Mesendoderm (in vitro differentiated cells): ENCODE measurements at regions not wholly inside any gene's neighbourhood (a gene's known extent, or its start where the extent isn't known, plus 50 kb on each side); places are given as distances from the start of the nearest gene placed in this dataset.

ENCODE experiments used
- DNase-seq: peaks from one replicate; pipeline ENCODE4 v3.0.0; 2013
- H2AK5ac ChIP-seq: 2 replicates; pipeline ENCODE4 v1.6.1; 2013; ENCODE audit warnings: low read length, inconsistent platforms
- H2BK120ac ChIP-seq: 2 replicates; pipeline ENCODE4 v1.6.1; 2013; ENCODE audit warnings: low read depth, mild to moderate bottlenecking, low read length, moderate library complexity, mixed read lengths
- H2BK15ac ChIP-seq: replicated peaks from 2 replicates; pipeline ENCODE4 v1.6.1; 2013; ENCODE audit warnings: low read depth, mild to moderate bottlenecking, moderate library complexity
- H2BK5ac ChIP-seq: 2 replicates; pipeline ENCODE4 v1.6.1; 2013; ENCODE audit warnings: low read length, inconsistent platforms
- H3K18ac ChIP-seq: 2 replicates; pipeline ENCODE4 v1.6.1; 2013; ENCODE audit warnings: mild to moderate bottlenecking, low read length, mixed read lengths
- H3K23ac ChIP-seq: one replicate; pipeline ENCODE4 v1.6.1; 2013; ENCODE audit warnings: low read length
- H3K27ac ChIP-seq: 2 replicates; pipeline ENCODE4 v1.5.1; 2013; ENCODE audit warnings: low read depth, mild to moderate bottlenecking, inconsistent platforms, low read length, moderate library complexity
- H3K27me3 ChIP-seq: 2 replicates; pipeline ENCODE4 v1.6.1; 2013; ENCODE audit warnings: low read length, control low read depth, mild to moderate bottlenecking, inconsistent platforms; ENCODE audit not compliant: insufficient read depth, poor library complexity
- H3K36me3 ChIP-seq: 2 replicates; pipeline ENCODE4 v1.6.1; 2013; ENCODE audit warnings: low read length, inconsistent platforms; ENCODE audit not compliant: control insufficient read depth, insufficient read depth
- H3K4ac ChIP-seq: one replicate; pipeline ENCODE4 v1.6.1; 2013; ENCODE audit warnings: low read depth, mild to moderate bottlenecking, low read length, moderate library complexity
- H3K4me1 ChIP-seq: 2 replicates; pipeline ENCODE4 v1.6.1; 2013; ENCODE audit warnings: low read depth, low read length, inconsistent platforms; ENCODE audit not compliant: control insufficient read depth
- H3K4me2 ChIP-seq: 2 replicates; pipeline ENCODE4 v1.6.1; 2013; ENCODE audit warnings: low read length
- H3K4me3 ChIP-seq: 2 replicates; pipeline ENCODE4 v1.5.1; 2013; ENCODE audit warnings: mild to moderate bottlenecking, low read length
- H3K56ac ChIP-seq: one replicate; pipeline ENCODE4 v1.6.1; 2013; ENCODE audit warnings: low read length
- H3K79me1 ChIP-seq: 2 replicates; pipeline ENCODE4 v1.6.1; 2013; ENCODE audit warnings: low read length, inconsistent platforms
- H3K79me2 ChIP-seq: 2 replicates; pipeline ENCODE4 v1.6.1; 2013; ENCODE audit warnings: mild to moderate bottlenecking, low read length; ENCODE audit not compliant: control insufficient read depth, insufficient read depth
- H3K9ac ChIP-seq: 2 replicates; pipeline ENCODE4 v1.6.1; 2013; ENCODE audit warnings: low read length, inconsistent platforms
- H4K5ac ChIP-seq: one replicate; pipeline ENCODE4 v1.6.1; 2013; ENCODE audit warnings: low read length
- H4K8ac ChIP-seq: one replicate; pipeline ENCODE4 v1.6.1; 2013; ENCODE audit warnings: low read depth, mild to moderate bottlenecking, control low read depth, low read length, moderate library complexity
- WGBS: extraction: QIAGEN DNeasy Blood & Tissue Kit; methylation state at CpG from one replicate; pipeline ENCODE4 v1.1.7; 2013; ENCODE audit warnings: low lambda C conversion rate, missing lambda C conversion rate; ENCODE audit not compliant: insufficient coverage; ENCODE audit errors: extremely low coverage; 5-methylcytosine and 5-hydroxymethylcytosine counted together

DNA sequence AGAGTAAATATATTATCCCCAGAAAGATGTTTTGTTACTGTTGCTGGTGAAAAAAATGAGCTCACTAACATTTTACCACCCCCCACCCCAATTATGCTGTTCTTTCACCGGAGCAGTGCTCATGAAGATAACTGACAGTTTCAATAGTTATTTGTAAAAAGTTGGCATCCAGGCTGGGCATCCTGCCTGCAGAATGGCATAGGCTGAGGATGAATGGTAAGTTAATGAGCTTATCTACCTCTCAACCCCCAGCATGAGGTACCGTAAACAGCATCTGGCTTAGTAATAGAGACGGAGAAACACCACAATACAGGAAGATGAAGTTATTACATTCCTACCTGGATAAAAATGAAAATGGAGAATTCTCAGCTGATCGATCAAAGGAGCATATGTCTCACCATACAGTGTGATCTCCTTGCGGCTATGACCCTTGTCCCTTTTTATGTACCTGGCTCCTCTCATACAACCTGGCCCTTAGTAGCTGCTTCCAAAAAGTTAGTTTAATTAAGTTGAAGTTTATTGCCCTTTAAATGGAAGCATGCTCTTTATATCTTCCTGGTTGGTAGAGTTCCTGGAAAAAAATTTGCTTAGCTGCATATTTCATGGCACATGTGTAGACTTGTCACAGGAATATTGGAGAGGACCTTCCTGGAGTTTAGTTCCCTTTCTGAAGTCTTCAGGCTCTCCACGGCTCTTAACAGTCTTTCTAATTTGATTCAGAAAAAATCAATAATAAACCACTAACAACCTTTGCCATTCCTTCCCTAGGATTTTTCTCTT, 61.2 kb upstream of the MPHOSPH6 start:
- no peak overlapping the region for H3K27ac ChIP-seq
- no peak overlapping the region for H3K4me3 ChIP-seq
- no peaks in the 10 kb centered on the region for H3K79me1 ChIP-seq
- no peak overlapping the region for H4K5ac ChIP-seq
- H2BK15ac ChIP-seq = no peak overlapping the region
- H3K56ac ChIP-seq = no peak overlapping the region
- no peak overlapping the region for H4K8ac ChIP-seq
- H3K4me2 ChIP-seq = no peak overlapping the region
- H3K4me1 ChIP-seq = no peaks in the 10 kb centered on the region
- no peak overlapping the region for H2BK120ac ChIP-seq
- H3K4ac ChIP-seq = no peak overlapping the region
- H3K23ac ChIP-seq = no peak overlapping the region
- no CpG with 5 or more reads among the region's 6 CpGs for WGBS
- H3K27me3 ChIP-seq = no peaks in the 10 kb centered on the region
- H2BK5ac ChIP-seq = no peak overlapping the region
- DNase-seq = no peak
- H3K79me2 ChIP-seq = no peaks in the 10 kb centered on the region
- H3K9ac ChIP-seq = no peak overlapping the region
- no peak overlapping the region for H3K18ac ChIP-seq
- H3K36me3 ChIP-seq = no peaks in the 10 kb centered on the region
- H2AK5ac ChIP-seq = no peak overlapping the region

DNA sequence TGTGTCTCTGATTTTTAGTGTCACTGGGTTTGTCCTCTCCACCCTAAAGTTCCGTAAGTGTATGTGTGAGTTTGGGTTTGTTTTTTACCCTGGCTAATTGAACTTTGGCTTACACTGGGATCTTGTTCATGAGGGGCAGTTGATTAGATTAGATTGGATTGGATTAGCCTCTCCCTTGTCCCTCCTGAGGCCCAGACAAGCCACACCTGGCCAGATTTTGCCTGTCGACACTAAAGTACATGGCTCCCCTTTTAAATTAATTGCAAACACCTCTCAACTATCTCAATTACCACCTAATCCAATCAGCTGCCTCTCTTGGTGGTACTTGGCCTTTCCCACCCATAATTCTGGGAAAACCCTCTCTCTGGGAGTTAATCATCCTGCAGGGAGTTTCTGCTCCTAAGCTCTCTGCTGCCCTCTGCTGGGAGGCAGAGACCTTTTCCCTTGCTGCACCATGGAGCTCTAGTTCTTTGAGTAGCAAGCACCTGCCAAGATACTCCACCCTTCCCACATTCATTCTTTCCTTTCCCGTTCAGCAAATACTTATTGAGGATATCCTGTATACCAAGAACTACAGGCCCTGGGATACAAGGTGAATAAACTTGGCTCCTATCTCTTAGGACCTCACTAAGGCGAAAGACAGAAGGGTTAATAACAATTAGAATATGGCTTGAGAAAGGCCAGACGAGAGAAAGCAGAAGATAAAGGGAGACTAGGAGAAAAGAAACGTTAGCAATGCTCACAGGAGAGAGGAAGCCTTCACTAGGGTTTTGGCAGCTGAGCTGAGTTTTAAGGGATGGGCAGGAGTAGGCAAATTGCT, 60.0 kb upstream of the MPHOSPH6 start:
- H3K36me3 ChIP-seq = no peaks in the 10 kb centered on the region
- H2BK15ac ChIP-seq = no peak overlapping the region
- H4K8ac ChIP-seq = no peak overlapping the region
- H3K79me1 ChIP-seq = no peaks in the 10 kb centered on the region
- no peak overlapping the region for H2BK5ac ChIP-seq
- no peak overlapping the region for H3K56ac ChIP-seq
- WGBS = no CpG with 5 or more reads among the region's 6 CpGs
- H3K27me3 ChIP-seq = no peaks in the 10 kb centered on the region
- H3K79me2 ChIP-seq = no peaks in the 10 kb centered on the region
- no peak overlapping the region for H3K18ac ChIP-seq
- H3K4me3 ChIP-seq = no peak overlapping the region
- H3K4me2 ChIP-seq = no peak overlapping the region
- H2AK5ac ChIP-seq = no peak overlapping the region
- H4K5ac ChIP-seq = no peak overlapping the region
- no peaks in the 10 kb centered on the region for H3K4me1 ChIP-seq
- H3K27ac ChIP-seq = no peak overlapping the region
- DNase-seq = peak; percentile 85
- H3K9ac ChIP-seq = no peak overlapping the region
- H2BK120ac ChIP-seq = no peak overlapping the region
- no peak overlapping the region for H3K23ac ChIP-seq
- H3K4ac ChIP-seq = no peak overlapping the region

DNA sequence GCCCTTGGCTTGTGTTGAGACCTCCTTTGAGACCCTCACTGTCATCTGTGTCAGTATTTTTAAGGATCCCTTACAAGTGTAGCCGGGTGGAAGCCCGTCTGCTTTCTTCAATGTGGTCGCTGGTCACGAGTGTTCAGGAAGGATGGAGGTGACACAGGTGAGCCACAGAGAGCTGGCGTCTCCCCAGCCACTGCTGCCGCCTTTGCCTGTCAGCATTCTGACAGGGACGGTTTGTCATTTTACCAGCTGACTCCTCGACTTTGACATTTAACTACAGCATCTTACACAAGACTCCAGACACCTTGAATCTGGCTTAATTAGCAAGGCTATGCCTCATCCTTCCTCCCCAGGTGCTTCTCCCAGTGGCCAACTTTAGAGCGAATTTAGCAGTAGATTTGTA, 56.3 kb upstream of the MPHOSPH6 start:
- Histone ChIP-seq H3K27ac (no peak overlapping the region), H3K79me2 (no peaks in the 10 kb centered on the region), H2AK5ac (no peak overlapping the region), H3K36me3 (no peaks in the 10 kb centered on the region), H3K56ac (no peak overlapping the region), H4K8ac (no peak overlapping the region), H2BK120ac (no peak overlapping the region), H3K4me1 (no peaks in the 10 kb centered on the region), H3K79me1 (no peaks in the 10 kb centered on the region), H4K5ac (no peak overlapping the region), H3K4me3 (no peak overlapping the region), H2BK15ac (no peak overlapping the region), H3K27me3 (no peaks in the 10 kb centered on the region), H3K4ac (no peak overlapping the region), H3K18ac (no peak overlapping the region), H3K23ac (no peak overlapping the region), H3K9ac (no peak overlapping the region), H2BK5ac (no peak overlapping the region), H3K4me2 (no peak overlapping the region)
- no peak for DNase-seq
- WGBS = no CpG with 5 or more reads among the region's 9 CpGs

DNA sequence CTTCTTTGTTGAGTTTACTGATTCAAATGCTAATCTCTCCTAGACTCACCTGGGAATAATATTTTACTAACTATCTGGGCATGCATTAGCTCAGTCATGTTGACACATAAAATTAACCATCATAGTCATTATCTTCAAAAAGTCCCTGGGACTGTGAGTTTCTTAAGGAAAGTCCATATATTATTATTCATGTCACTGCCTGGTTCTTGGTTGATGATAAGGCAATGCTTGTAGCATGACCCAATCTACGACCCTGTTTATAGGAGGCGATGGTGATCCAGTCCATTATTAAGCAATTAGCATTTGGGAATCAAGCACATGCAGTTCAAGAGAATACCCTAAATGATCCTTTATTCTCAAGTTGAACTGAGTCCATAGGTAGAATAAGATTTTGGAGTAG, 54.8 kb upstream of the MPHOSPH6 start:
- no peak overlapping the region for H3K23ac ChIP-seq
- H2AK5ac ChIP-seq = no peak overlapping the region
- no peaks in the 10 kb centered on the region for H3K36me3 ChIP-seq
- H2BK120ac ChIP-seq = no peak overlapping the region
- no peak overlapping the region for H3K4ac ChIP-seq
- no peaks in the 10 kb centered on the region for H3K79me2 ChIP-seq
- no peak overlapping the region for H4K5ac ChIP-seq
- no peak overlapping the region for H2BK5ac ChIP-seq
- H3K4me1 ChIP-seq = no peaks in the 10 kb centered on the region
- H3K27ac ChIP-seq = no peak overlapping the region
- no peaks in the 10 kb centered on the region for H3K27me3 ChIP-seq
- no peak overlapping the region for H3K18ac ChIP-seq
- no peaks in the 10 kb centered on the region for H3K79me1 ChIP-seq
- no peak overlapping the region for H3K9ac ChIP-seq
- H4K8ac ChIP-seq = no peak overlapping the region
- no peak overlapping the region for H2BK15ac ChIP-seq
- no peak overlapping the region for H3K56ac ChIP-seq
- no peak for DNase-seq
- no CpG with 5 or more reads among the region's 2 CpGs for WGBS
- H3K4me3 ChIP-seq = no peak overlapping the region
- H3K4me2 ChIP-seq = no peak overlapping the region

DNA sequence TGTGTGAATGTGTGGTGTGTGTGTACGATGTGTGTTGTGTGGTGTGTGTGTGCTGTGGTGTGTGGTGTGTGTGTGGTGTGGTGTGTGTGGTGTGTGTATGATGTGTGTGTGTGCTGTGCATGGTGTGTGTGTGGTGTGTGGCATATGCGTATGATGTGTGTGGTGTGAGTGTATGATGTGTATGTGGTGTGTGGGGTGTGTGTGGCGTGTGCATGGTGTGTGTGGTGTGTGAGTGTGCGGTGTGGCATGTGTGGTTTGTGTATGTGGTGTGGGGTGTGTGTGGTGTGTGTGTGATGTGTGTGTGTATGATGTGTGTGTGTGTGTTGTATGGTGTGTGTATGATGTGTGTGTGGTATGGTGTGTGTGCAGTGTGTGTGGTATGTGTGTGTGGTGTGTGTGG, 50.5 kb upstream of the MPHOSPH6 start:
- H3K18ac ChIP-seq = no peak overlapping the region
- H3K4me2 ChIP-seq = no peak overlapping the region
- no peak overlapping the region for H4K8ac ChIP-seq
- no peaks in the 10 kb centered on the region for H3K27me3 ChIP-seq
- no peak for DNase-seq
- no peak overlapping the region for H3K23ac ChIP-seq
- no peak overlapping the region for H4K5ac ChIP-seq
- no peaks in the 10 kb centered on the region for H3K79me1 ChIP-seq
- no peaks in the 10 kb centered on the region for H3K79me2 ChIP-seq
- WGBS = 100% methylated on average over 4 of the region's 4 CpGs
- H3K4ac ChIP-seq = no peak overlapping the region
- H2AK5ac ChIP-seq = no peak overlapping the region
- H3K36me3 ChIP-seq = no peaks in the 10 kb centered on the region
- no peak overlapping the region for H2BK15ac ChIP-seq
- H2BK120ac ChIP-seq = no peak overlapping the region
- no peaks in the 10 kb centered on the region for H3K4me1 ChIP-seq
- no peak overlapping the region for H3K4me3 ChIP-seq
- no peak overlapping the region for H3K56ac ChIP-seq
- no peak overlapping the region for H2BK5ac ChIP-seq
- no peak overlapping the region for H3K27ac ChIP-seq
- no peak overlapping the region for H3K9ac ChIP-seq
